ENCODE measurements at regions not wholly inside any gene's neighbourhood (a gene's known extent, or its start where the extent isn't known, plus 50 kb on each side); places are given as distances from the start of the nearest gene placed in this dataset.

GRCh38 chr3:95750097-95750496, 1064.3 kb upstream of the EPHA6 start:
- TF ChIP-seq CTCF (IDR thresholded peaks at IDR 0.05; ENCODE audit: insufficient read depth, low read length, poor library complexity, severe bottlenecking), result no peak
- Histone ChIP-seq H3K36me3 (ENCODE audit: control insufficient read depth, insufficient read depth, low read length) (no peaks in the 10 kb centered on the region), H3K27me3 (replicated peaks; ENCODE audit: control insufficient read depth, insufficient read depth, low read length) (no peaks in the 10 kb centered on the region), H3K4me3 (replicated peaks; ENCODE audit: low read depth, low read length) (no peak overlapping the region)
- no peak for DNase-seq (ENCODE audit: extremely low read depth, insufficient read length)

GRCh38 chr3:95751509-95751908, 1062.9 kb upstream of the EPHA6 start:
- TF ChIP-seq CTCF (IDR thresholded peaks at IDR 0.05; ENCODE audit: insufficient read depth, low read length, poor library complexity, severe bottlenecking), result no peak
- Histone ChIP-seq H3K36me3 (ENCODE audit: control insufficient read depth, insufficient read depth, low read length) (no peaks in the 10 kb centered on the region), H3K27me3 (replicated peaks; ENCODE audit: control insufficient read depth, insufficient read depth, low read length) (no peaks in the 10 kb centered on the region), H3K4me3 (replicated peaks; ENCODE audit: low read depth, low read length) (no peak overlapping the region)
- no peak for DNase-seq (ENCODE audit: extremely low read depth, insufficient read length)

- Histone ChIP-seq H3K4me3 (replicated peaks; ENCODE audit: low read depth, low read length) (no peak overlapping the region), H3K36me3 (ENCODE audit: control insufficient read depth, insufficient read depth, low read length) (no peaks in the 10 kb centered on the region), H3K27me3 (replicated peaks; ENCODE audit: control insufficient read depth, insufficient read depth, low read length) (no peaks in the 10 kb centered on the region)
- no peak for DNase-seq (ENCODE audit: extremely low read depth, insufficient read length)
- TF ChIP-seq CTCF (IDR thresholded peaks at IDR 0.05; ENCODE audit: insufficient read depth, low read length, poor library complexity, severe bottlenecking), result no peak
Observed at GRCh38 chr3:95752199-95752598, 1062.2 kb upstream of the EPHA6 start.

- Histone ChIP-seq H3K27me3 (replicated peaks; ENCODE audit: control insufficient read depth, insufficient read depth, low read length) (no peaks in the 10 kb centered on the region), H3K4me3 (replicated peaks; ENCODE audit: low read depth, low read length) (no peak overlapping the region), H3K36me3 (ENCODE audit: control insufficient read depth, insufficient read depth, low read length) (no peaks in the 10 kb centered on the region)
- DNase-seq (ENCODE audit: extremely low read depth, insufficient read length), result no peak
- no peak for TF ChIP-seq CTCF (IDR thresholded peaks at IDR 0.05; ENCODE audit: insufficient read depth, low read length, poor library complexity, severe bottlenecking)
Observed at GRCh38 chr3:95758707-95759106, 1055.7 kb upstream of the EPHA6 start.

GRCh38 chr3:95759614-95760301, 1054.6 kb upstream of the EPHA6 start:
- H3K27me3 ChIP-seq (replicated peaks; ENCODE audit: control insufficient read depth, insufficient read depth, low read length), result no peaks in the 10 kb centered on the region

More at GRCh38 chr3:95759614-95760301, 1054.6 kb upstream of the EPHA6 start:
- no peaks in the 10 kb centered on the region for H3K36me3 ChIP-seq (ENCODE audit: control insufficient read depth, insufficient read depth, low read length)
- TF ChIP-seq CTCF (IDR thresholded peaks at IDR 0.05; ENCODE audit: insufficient read depth, low read length, poor library complexity, severe bottlenecking), result no peak
- H3K4me3 ChIP-seq (replicated peaks; ENCODE audit: low read depth, low read length), result no peak overlapping the region
- no peak for DNase-seq (ENCODE audit: extremely low read depth, insufficient read length)
